ENCODE measurements at regions not wholly inside any gene's neighbourhood (a gene's known extent, or its start where the extent isn't known, plus 50 kb on each side); places are given as distances from the start of the nearest gene placed in this dataset.

GRCh38 chr6:4319981-4320683 lies 184.8 kb upstream of the ECI2 start:
- TF ChIP-seq CTCF (IDR thresholded peaks at IDR 0.05), result no peak
- no peak for TF ChIP-seq POLR2A (IDR thresholded peaks at IDR 0.05)
- no peak for TF ChIP-seq POLR2AphosphoS5 (IDR thresholded peaks at IDR 0.05)

All from breast epithelium (tissue), 3 donors.